ENCODE measurements at regions not wholly inside any gene's neighbourhood (a gene's known extent, or its start where the extent isn't known, plus 50 kb on each side); places are given as distances from the start of the nearest gene placed in this dataset.

DNA sequence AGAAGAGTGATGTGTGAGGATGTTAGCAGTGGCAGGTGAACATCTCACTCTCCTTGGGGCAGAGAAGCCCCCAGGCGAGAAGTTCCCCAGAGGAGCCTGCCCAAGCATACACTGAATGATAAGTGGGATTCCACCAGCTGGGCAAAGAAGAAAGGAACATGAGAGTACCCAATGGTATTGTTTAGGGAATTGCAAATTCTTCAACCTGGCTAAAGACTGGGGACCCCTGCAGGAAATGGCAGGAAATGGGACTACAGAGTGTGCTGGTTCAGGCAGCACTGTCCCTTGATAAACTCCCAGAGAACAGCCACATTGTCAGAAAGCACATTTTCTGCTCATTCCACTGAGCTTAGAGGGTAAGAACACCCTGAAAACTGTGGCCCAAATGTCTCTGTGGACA lies 121.3 kb downstream of the RPS29 start:
- H3K9me2 ChIP-seq = no peaks in the 10 kb centered on the region
- no peak overlapping the region for H3K9ac ChIP-seq
- H3F3A ChIP-seq (replicated peaks; ENCODE audit: insufficient read depth) = no peaks in the 10 kb centered on the region
- peak; percentile 5 for DNase-seq
- H3K36me3 ChIP-seq (replicated peaks in 1 of 2; ENCODE audit: control insufficient read depth in 1 of 2, insufficient read depth in 2 of 2, low read length in 1 of 2) = no peaks in the 10 kb centered on the region
- H3K4me3 ChIP-seq (ENCODE audit: low read depth in 2 of 2, low read length in 1 of 2) = no peak overlapping the region
- no peaks in the 10 kb centered on the region for H3K4me1 ChIP-seq (ENCODE audit: control insufficient read depth in 1 of 2, insufficient read depth in 2 of 2, low read depth in 1 of 2, low read length in 1 of 2)
- ChIA-PET CTCF (interaction anchor here (1.0 kb wide), 1 partner anchor 86 kb away, joined by 4 read pairs; no protein-coding TSS in a partner anchor), POLR2A (no interaction called here)
- no peak overlapping the region for H3K27ac ChIP-seq (ENCODE audit: low read depth in 2 of 2, low read length in 1 of 2)
- H3K27me3 ChIP-seq (ENCODE audit: insufficient read depth) = no peaks in the 10 kb centered on the region
- H4K20me1 ChIP-seq (ENCODE audit: insufficient read depth) = no peaks in the 10 kb centered on the region
- no peak overlapping the region for H3K4me2 ChIP-seq
- H3K79me2 ChIP-seq (ENCODE audit: insufficient read depth) = no peaks in the 10 kb centered on the region
- H2AFZ ChIP-seq (ENCODE audit: low read depth) = no peak overlapping the region
- no peaks in the 10 kb centered on the region for H3K9me3 ChIP-seq
- TF ChIP-seq TAF1 (IDR thresholded peaks at IDR 0.05; ENCODE audit: borderline replicate concordance, low read depth, low read length) (no peak), CTCF (IDR thresholded peaks at IDR 0.05) (peak; percentile 17; the same call in 1 of the 2 replicates)
- WGBS (ENCODE audit: low lambda C conversion rate) = 88% methylated on average over 1 of the region's 1 CpG

- WGBS (ENCODE audit: low lambda C conversion rate) = 93% methylated on average over 1 of the region's 1 CpG
- Histone ChIP-seq H2AFZ (ENCODE audit: low read depth) (no peak overlapping the region), H3K36me3 (replicated peaks in 1 of 2; ENCODE audit: control insufficient read depth in 1 of 2, insufficient read depth in 2 of 2, low read length in 1 of 2) (no peaks in the 10 kb centered on the region), H3K27me3 (ENCODE audit: insufficient read depth) (no peaks in the 10 kb centered on the region), H3K9me2 (no peaks in the 10 kb centered on the region), H3K79me2 (ENCODE audit: insufficient read depth) (no peaks in the 10 kb centered on the region), H4K20me1 (ENCODE audit: insufficient read depth) (no peaks in the 10 kb centered on the region), H3K4me3 (ENCODE audit: low read depth in 2 of 2, low read length in 1 of 2) (no peak overlapping the region), H3F3A (replicated peaks; ENCODE audit: insufficient read depth) (no peaks in the 10 kb centered on the region), H3K9ac (no peak overlapping the region), H3K4me2 (no peak overlapping the region), H3K27ac (ENCODE audit: low read depth in 2 of 2, low read length in 1 of 2) (no peak overlapping the region), H3K9me3 (no peaks in the 10 kb centered on the region), H3K4me1 (ENCODE audit: control insufficient read depth in 1 of 2, insufficient read depth in 2 of 2, low read depth in 1 of 2, low read length in 1 of 2) (no peaks in the 10 kb centered on the region)
- CTCF ChIA-PET = interaction anchor here (1.1 to 4.6 kb wide), 5 partner anchors 9 to 23 kb away, joined by 3 to 80 read pairs (median 25); no protein-coding TSS in a partner anchor
- no peak for DNase-seq
- POLR2A ChIA-PET = no interaction called here
- no peak for TF ChIP-seq ZBTB33 (IDR thresholded peaks at IDR 0.05; ENCODE audit: borderline replicate concordance, low read depth)
- TF ChIP-seq TCF12 (IDR thresholded peaks at IDR 0.05) = no peak
- TF ChIP-seq MXI1 (IDR thresholded peaks at IDR 0.05; ENCODE audit: low read depth, low read length) = no peak
- no peak for TF ChIP-seq SMC3 (IDR thresholded peaks at IDR 0.05; ENCODE audit: low read depth, low read length)
- TF ChIP-seq, protein P1, sequence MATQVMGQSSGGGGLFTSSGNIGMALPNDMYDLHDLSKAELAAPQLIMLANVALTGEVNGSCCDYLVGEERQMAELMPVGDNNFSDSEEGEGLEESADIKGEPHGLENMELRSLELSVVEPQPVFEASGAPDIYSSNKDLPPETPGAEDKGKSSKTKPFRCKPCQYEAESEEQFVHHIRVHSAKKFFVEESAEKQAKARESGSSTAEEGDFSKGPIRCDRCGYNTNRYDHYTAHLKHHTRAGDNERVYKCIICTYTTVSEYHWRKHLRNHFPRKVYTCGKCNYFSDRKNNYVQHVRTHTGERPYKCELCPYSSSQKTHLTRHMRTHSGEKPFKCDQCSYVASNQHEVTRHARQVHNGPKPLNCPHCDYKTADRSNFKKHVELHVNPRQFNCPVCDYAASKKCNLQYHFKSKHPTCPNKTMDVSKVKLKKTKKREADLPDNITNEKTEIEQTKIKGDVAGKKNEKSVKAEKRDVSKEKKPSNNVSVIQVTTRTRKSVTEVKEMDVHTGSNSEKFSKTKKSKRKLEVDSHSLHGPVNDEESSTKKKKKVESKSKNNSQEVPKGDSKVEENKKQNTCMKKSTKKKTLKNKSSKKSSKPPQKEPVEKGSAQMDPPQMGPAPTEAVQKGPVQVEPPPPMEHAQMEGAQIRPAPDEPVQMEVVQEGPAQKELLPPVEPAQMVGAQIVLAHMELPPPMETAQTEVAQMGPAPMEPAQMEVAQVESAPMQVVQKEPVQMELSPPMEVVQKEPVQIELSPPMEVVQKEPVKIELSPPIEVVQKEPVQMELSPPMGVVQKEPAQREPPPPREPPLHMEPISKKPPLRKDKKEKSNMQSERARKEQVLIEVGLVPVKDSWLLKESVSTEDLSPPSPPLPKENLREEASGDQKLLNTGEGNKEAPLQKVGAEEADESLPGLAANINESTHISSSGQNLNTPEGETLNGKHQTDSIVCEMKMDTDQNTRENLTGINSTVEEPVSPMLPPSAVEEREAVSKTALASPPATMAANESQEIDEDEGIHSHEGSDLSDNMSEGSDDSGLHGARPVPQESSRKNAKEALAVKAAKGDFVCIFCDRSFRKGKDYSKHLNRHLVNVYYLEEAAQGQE (IDR thresholded peaks at IDR 0.05; ENCODE audit: low read depth, low read length) = no peak
- TF ChIP-seq SIN3A (IDR thresholded peaks at IDR 0.05; ENCODE audit: borderline replicate concordance, low read depth, low read length) = no peak
- TF ChIP-seq TEAD4 (IDR thresholded peaks at IDR 0.05; ENCODE audit: borderline replicate concordance, insufficient read depth) = no peak
- no peak for TF ChIP-seq FOSL2 (IDR thresholded peaks at IDR 0.05; ENCODE audit: borderline replicate concordance, low read depth)
Measured at GRCh38 chr14:49463146-49463545, 123.0 kb downstream of the RPS29 start.

Data from SK-N-SH (cell line).